ENCODE measurements at regions not wholly inside any gene's neighbourhood (a gene's known extent, or its start where the extent isn't known, plus 50 kb on each side); places are given as distances from the start of the nearest gene placed in this dataset.
"Not testable (repeated sequence)": the region's sequence is repeated elsewhere in the genome, so short reads cannot be mapped to it uniquely, and the experiment has no call there.

DNA sequence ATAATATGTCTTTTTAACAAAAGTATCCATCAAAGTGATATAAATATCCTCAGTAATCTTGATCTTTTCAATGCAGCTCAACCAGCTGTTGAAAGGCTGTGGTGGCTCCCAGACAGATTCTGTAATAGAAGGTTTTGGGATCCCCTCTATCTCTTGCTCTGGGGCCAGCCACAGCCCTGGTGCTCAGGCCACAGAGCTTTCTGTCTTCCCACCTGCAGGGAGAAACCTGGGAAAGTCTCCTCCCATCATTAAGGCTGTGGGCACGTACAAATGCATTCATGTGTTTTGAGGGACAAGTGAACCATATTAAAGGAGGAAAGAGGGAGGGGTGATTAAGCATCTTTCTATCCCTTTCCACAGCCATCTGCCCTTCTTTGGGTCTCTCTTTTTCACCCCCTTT, 183.1 kb downstream of the PRDM13 start:
- intact Hi-C loops (cut with DNase I): no loop called here
- no peak for DNase-seq (ENCODE audit: missing footprints)
- ATAC-seq: no peak

DNA sequence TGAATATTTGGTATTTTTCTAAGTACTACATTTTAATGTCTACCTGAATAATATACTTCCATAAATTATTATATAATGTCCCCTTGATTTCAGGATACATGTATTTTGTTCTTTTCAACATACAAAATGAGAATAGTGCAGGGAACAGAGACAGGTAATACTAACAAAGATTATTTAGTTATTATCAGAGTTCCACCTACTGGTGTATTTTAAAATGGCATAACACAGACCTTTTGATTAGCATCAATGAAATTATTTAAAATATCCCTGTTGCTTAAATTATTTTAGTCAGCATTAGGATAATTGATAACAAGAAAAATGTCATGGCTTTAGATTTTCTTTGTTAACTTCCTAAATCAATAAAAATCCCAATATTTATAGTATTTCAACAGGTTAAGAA, 184.0 kb downstream of the PRDM13 start:
- intact Hi-C loops (cut with DNase I): no loop called here

DNA sequence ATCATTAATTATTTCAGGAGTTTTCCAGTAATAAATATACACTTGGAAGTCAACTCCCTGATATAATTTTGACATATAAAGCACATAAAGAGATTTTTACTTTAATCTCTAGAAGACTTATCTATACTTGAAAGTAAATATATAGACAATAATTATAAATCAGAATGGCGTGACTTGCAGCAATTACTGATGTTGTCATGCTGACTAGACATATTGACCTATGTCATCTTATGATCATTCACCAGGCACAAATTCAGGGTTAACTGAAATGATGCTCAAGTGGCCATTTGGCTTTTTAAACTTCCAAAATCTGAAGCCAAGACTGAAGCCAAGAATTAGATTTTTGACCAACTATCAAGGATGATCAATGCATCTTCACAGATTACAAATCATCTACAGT, 192.2 kb downstream of the MCHR2 start:
- intact Hi-C loops (cut with DNase I): no loop called here
- no peak for ATAC-seq
- no peak for DNase-seq (ENCODE audit: missing footprints)

More for the DNA sequence above, 184.0 kb downstream of the PRDM13 start:
- DNase-seq (ENCODE audit: missing footprints) (no peak), ATAC-seq (no peak)

DNA sequence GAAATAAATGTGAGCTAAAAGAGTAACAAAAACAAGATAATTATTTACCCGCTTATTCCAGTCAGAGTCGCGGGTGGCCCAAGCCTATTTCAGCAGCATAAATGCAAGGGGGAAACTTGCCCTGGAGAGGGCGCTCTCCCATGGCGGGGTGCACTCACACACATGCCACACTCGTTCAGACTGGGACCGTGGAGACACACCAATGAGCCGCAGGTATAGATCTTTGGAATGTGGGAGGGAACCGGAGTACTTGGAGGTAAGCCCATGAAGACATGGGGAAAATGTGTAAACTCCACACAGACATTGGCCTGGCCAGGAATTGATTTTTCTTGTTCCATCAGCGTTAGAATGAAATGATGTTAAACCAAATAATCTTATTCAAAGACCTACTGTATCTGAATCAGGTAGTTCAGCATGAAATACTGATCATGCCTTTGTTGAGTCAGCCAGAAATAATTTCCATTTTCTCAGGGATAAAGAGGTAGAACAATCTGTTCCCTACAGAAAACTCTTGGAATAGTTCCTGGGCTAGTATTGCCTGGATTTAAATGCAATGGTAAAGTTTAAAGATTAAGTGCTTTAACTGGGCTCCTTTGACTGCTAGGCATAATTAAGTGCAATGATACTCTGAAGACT, 191.5 kb downstream of the MCHR2 start:
- no peak for DNase-seq (ENCODE audit: missing footprints)
- intact Hi-C loops (cut with DNase I): no loop called here
- no peak for ATAC-seq

DNA sequence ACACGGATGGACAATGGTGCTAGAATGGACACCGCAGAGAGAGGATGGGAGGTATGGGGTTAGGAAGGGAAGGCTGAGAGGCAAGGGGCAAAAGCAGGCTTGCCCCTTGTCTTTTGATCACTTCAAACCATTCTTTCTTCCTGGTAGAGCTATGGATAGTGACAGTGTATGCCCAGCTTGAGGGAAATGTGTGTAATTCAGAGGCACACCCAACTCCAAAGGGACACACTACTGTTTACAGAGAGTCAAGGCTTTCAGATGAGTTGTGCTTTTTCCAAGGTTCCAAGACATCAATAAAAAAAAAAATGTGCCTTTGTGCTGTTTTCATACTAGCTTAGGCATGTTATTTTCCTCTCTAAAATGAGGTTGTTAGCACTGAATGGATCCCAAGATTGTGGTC, 185.0 kb downstream of the MCHR2 start:
- ATAC-seq: no peak
- intact Hi-C loops (cut with DNase I): no loop called here
- no peak for DNase-seq (ENCODE audit: missing footprints)

DNA sequence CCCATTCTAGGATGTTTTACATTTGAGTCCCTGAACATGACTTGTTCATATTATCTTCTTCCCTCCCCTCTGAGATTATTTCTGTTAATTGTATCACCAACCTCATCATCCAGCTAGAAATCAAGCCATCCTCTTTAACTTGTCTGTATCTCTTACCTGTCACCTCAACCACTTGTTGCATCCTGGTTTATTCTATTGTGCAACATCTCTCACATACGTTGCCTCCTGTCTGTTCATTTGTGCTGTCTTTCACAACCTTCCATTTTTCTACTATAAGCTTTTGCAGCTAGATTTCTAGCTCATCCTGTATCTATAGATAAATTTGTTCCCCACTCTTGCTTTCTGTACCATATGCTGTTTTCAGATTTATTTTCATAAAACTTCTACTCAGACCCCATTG, 183.7 kb downstream of the MCHR2 start:
- DNase-seq (ENCODE audit: missing footprints): no peak
- no peak for ATAC-seq
- intact Hi-C loops (cut with DNase I): no loop called here

DNA sequence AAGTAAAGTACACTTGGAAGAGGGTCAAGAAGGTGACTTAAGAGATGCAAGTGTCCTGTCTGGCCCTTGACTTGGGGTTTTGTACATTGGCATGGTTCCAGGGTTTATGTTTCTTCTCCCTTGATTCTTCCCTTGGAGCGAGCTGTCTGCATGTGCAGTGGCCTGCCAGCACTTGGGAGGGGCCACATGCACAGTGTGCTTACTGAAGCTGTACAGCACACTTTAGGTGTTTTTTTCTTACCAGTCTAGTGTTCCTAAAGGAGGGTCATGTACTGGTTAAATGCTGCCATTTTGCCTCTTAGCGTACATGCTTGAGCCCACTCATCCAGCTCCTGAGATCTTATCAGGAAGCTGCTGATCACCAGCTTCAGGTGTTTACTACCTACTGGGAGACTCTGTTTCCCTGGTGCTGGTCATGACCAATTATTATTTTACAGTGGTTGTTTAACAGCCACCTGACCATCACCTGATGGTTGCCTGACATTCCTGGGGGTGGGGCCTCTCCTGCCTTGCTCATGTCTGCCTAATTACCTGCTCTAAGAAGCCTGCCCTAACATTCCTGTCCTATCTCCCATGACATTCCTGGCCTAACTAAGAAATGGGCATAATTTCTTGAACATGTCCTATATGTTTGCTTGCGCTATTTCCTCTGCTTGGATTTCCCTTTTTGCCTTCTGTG, 182.9 kb downstream of the MCHR2 start:
- DNase-seq (ENCODE audit: missing footprints): no peak
- ATAC-seq: no peak
- intact Hi-C loops (cut with DNase I): no loop called here

GRCh38 chr6:99811636-99812035, 182.4 kb downstream of the MCHR2 start:
- no peak for ATAC-seq
- intact Hi-C loops (cut with DNase I): no loop called here
- no peak for DNase-seq (ENCODE audit: missing footprints)

GRCh38 chr6:99813565-99813964, 180.5 kb downstream of the MCHR2 start:
- DNase-seq (ENCODE audit: missing footprints): no peak
- intact Hi-C loops (cut with DNase I): no loop called here
- ATAC-seq: no peak

DNA sequence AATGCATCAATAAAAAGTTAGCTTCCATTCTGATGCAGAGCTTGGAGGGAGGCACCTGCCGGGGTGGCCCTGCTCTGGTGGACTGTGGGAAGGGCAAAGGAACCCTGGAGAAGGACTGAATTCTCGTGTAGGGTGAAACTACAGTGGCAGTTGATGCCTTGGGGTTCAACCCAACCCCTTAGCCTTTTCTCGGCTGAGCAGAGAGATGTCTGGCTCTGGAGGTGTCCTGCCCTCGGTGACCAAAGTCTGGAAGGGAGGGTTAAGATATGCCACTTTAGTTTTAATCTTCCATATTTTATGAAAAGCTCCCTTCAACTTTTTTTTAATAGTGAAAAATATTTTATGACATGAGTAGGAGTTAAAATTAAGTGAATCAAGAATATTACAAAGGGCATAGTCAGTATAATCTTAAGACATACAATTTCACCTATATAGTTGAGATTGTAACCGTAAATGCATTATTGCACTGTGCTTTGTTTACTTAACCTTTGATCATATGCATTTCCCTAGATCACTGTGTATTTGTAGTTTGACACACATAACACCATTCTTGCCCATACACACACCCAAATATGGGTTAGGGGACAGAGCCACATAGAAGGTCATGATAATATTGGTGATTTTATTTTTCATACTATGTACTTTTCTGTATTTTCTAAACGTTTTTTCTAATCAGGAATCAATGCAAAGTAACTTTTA, 179.6 kb downstream of the MCHR2 start:
- no peak for DNase-seq (ENCODE audit: missing footprints)
- ATAC-seq: no peak
- intact Hi-C loops (cut with DNase I): no loop called here

DNA sequence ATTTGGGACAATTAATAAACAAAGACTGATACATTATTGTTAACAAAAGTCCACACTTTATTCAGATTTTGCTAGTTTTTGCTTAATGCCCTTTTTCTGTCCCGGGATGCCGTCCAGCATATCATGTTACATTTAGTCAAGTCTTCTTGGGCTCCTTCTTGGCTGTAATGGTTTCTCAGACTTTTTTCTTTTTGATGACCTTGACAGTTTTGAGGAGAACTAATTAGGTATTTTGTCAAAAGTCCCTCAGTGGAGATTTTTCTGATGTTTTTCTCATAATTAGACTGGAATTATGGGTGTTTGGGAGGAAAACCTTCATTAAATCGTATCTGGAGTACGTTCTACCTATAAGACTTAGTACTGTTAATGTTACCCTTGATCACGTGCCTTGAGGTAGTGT, 177.2 kb downstream of the MCHR2 start:
- ATAC-seq (no peak), DNase-seq (ENCODE audit: missing footprints) (no peak)
- intact Hi-C loops (cut with DNase I): no loop called here

DNA sequence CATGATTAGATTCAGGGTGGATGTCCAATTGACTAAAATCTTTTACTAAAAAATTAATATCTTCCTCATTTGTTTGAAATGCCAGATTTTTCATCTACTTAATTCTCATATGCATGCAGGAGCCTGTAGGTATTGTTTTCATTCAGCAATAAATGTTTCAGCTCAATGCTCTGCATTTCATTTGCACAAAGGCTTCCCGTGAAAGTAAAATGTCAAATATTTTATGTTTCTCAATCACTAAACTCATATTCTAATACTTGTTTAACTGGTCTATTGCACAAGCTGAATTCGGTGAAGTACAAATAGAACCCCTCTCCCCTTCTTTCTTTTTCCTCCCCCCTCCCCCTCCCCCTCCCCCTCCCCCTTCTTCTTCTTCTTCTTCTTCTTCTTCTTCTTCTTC, 175.9 kb downstream of the MCHR2 start:
- ATAC-seq: no peak
- no peak for DNase-seq (ENCODE audit: missing footprints)
- intact Hi-C loops (cut with DNase I): no loop called here

GRCh38 chr6:99819853-99820252, 174.2 kb downstream of the MCHR2 start:
- ATAC-seq: no peak
- intact Hi-C loops (cut with DNase I): no loop called here
- no peak for DNase-seq (ENCODE audit: missing footprints)

GRCh38 chr6:99821164-99821563, 172.9 kb downstream of the MCHR2 start:
- intact Hi-C loops (cut with DNase I): no loop called here
- DNase-seq (ENCODE audit: missing footprints): no peak
- ATAC-seq: no peak

GRCh38 chr6:99822741-99823512, 171.1 kb downstream of the MCHR2 start:
- no peak for ATAC-seq
- intact Hi-C loops (cut with DNase I): no loop called here

GRCh38 chr6:99823513-99824235, 170.3 kb downstream of the MCHR2 start:
- intact Hi-C loops (cut with DNase I); DNase-seq (ENCODE audit: missing footprints); ATAC-seq: not testable (repeated sequence)

More at GRCh38 chr6:99822741-99823512, 171.1 kb downstream of the MCHR2 start:
- DNase-seq (ENCODE audit: missing footprints): no peak

DNA sequence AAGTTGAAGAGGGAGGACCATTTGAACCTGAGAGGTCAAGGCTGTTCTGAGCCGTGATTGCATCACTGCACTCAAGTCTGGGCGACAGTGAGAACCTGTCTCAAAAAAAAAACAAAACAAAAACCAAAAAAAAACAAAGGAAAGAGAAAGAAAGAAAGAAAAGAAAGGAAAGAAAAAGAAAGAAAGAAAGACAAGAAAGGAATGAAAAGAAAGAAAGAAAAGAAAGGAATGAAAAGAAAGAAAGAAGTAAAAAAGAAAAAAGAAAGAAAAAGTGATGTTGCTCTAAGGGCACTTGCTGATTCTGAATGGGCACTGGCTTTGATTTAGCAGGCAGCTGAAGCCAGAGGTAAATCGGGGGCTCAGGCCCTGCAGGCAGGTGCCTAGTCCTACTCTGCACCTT, 161.0 kb downstream of the MCHR2 start:
- ATAC-seq: no peak
- DNase-seq (ENCODE audit: missing footprints): no peak
- intact Hi-C loops (cut with DNase I): no loop called here

GRCh38 chr6:99836471-99836870, 157.6 kb downstream of the MCHR2 start:
- ATAC-seq: no peak
- no peak for DNase-seq (ENCODE audit: missing footprints)
- intact Hi-C loops (cut with DNase I): no loop called here

DNA sequence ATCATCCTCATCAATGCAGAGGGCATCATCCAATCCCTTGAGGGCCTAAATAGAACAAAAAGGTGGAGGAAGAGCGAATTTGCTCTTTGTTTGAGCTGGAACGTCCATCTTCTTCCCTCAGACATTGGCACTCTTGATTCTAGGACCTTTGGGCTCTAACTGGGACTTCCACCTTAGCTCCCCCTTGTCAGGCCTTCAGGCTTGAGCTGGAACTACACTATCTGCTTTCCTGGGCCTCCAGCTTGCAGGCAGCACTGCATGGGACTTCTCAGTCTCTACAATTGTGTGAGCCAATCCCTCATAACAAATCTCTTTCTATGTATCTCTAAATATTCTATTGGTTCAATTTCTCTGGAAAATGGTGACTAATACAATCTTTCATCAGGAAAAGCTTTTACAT, 155.4 kb downstream of the MCHR2 start:
- intact Hi-C loops (cut with DNase I): no loop called here
- DNase-seq (ENCODE audit: missing footprints) (no peak), ATAC-seq (no peak)
